ENCODE measurements at regions not wholly inside any gene's neighbourhood (a gene's known extent, or its start where the extent isn't known, plus 50 kb on each side); places are given as distances from the start of the nearest gene placed in this dataset.

GRCh38 chr16:79328402-79329165 is 272.0 kb downstream of the MAF start:
- H3K36me3 ChIP-seq (ENCODE audit: control insufficient read depth in 5 of 5, insufficient read depth in 5 of 5, low read length in 5 of 5): no peaks in the 10 kb centered on the region
- peaks cover 3 to 36% (median 35%) of the 10 kb centered on the region in 5 donors for H3K4me1 ChIP-seq (ENCODE audit: control insufficient read depth in 5 of 5, insufficient read depth in 5 of 5, low read length in 5 of 5)
- no peaks in the 10 kb centered on the region for H3K9me3 ChIP-seq (ENCODE audit: control insufficient read depth in 5 of 5, low read length in 5 of 5)
- no peaks in the 10 kb centered on the region for H3K27me3 ChIP-seq (ENCODE audit: control insufficient read depth in 5 of 5, insufficient read depth in 4 of 5, low read length in 5 of 5)
- peak overlapping the region in 1 of 5 donors; percentile 48 for H3K9ac ChIP-seq (ENCODE audit: low read length in 5 of 5)
- H3K27ac ChIP-seq (ENCODE audit: low read depth, low read length): no peak overlapping the region
- peak overlapping the region in 2 of 5 donors; percentile 33 to 45 for H3K4me3 ChIP-seq (ENCODE audit: low read depth in 1 of 5, low read length in 5 of 5)

DNA sequence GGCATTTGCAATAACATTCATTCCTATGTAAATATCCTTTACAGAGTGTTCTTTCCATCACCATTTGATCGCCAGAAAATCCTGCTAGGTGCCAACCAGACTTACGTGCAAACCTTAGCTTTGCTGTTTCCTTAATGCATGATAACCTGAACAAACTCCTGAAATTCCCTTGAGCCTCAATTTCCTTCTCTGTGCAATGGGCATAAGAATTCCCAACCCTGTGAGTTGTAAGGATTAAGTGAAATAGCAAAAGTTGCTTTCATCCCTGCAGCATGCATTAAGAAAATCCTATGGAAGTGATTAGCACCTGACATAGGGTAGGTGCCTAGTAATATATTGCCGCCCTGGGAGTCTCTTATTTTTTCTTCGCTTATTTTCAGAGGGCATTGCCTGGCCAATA is 272.7 kb downstream of the MAF start:
- H3K9me3 ChIP-seq (ENCODE audit: control insufficient read depth in 5 of 5, low read length in 5 of 5): no peaks in the 10 kb centered on the region

DNA sequence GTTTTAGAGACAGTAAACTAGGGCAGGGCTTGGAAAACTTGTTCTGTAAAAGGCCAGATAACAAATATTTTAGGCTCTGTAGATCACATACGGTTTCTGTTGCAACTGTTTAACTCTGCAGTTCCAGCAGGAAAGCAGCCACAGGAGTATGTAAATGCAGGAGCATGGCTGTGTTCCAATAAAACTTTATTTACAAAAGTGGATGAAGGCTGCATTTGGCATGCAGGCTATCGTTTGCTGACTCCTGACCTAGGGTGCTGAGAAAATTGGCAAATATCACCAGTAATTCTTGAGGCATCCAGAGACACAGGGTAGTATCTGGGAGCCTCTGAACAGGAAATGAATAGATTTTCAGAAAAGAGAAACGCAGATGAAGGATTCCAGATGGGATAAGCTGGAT is 274.0 kb downstream of the MAF start:
- Histone ChIP-seq H3K27ac (ENCODE audit: low read depth, low read length) (no peak overlapping the region), H3K4me3 (ENCODE audit: low read depth in 1 of 5, low read length in 5 of 5) (no peak overlapping the region), H3K27me3 (ENCODE audit: control insufficient read depth in 5 of 5, insufficient read depth in 4 of 5, low read length in 5 of 5) (no peaks in the 10 kb centered on the region), H3K4me1 (ENCODE audit: control insufficient read depth in 5 of 5, insufficient read depth in 5 of 5, low read length in 5 of 5) (peaks cover 3 to 36% (median 35%) of the 10 kb centered on the region in 5 donors), H3K9ac (ENCODE audit: low read length in 5 of 5) (no peak overlapping the region), H3K36me3 (ENCODE audit: control insufficient read depth in 5 of 5, insufficient read depth in 5 of 5, low read length in 5 of 5) (no peaks in the 10 kb centered on the region), H3K9me3 (ENCODE audit: control insufficient read depth in 5 of 5, low read length in 5 of 5) (no peaks in the 10 kb centered on the region)

More for the DNA sequence above, 272.7 kb downstream of the MAF start:
- no peak overlapping the region for H3K4me3 ChIP-seq (ENCODE audit: low read depth in 1 of 5, low read length in 5 of 5)
- no peaks in the 10 kb centered on the region for H3K36me3 ChIP-seq (ENCODE audit: control insufficient read depth in 5 of 5, insufficient read depth in 5 of 5, low read length in 5 of 5)
- no peak overlapping the region for H3K9ac ChIP-seq (ENCODE audit: low read length in 5 of 5)
- peaks cover 3 to 36% (median 35%) of the 10 kb centered on the region in 5 donors for H3K4me1 ChIP-seq (ENCODE audit: control insufficient read depth in 5 of 5, insufficient read depth in 5 of 5, low read length in 5 of 5)
- H3K27me3 ChIP-seq (ENCODE audit: control insufficient read depth in 5 of 5, insufficient read depth in 4 of 5, low read length in 5 of 5): no peaks in the 10 kb centered on the region
- H3K27ac ChIP-seq (ENCODE audit: low read depth, low read length): no peak overlapping the region

DNA sequence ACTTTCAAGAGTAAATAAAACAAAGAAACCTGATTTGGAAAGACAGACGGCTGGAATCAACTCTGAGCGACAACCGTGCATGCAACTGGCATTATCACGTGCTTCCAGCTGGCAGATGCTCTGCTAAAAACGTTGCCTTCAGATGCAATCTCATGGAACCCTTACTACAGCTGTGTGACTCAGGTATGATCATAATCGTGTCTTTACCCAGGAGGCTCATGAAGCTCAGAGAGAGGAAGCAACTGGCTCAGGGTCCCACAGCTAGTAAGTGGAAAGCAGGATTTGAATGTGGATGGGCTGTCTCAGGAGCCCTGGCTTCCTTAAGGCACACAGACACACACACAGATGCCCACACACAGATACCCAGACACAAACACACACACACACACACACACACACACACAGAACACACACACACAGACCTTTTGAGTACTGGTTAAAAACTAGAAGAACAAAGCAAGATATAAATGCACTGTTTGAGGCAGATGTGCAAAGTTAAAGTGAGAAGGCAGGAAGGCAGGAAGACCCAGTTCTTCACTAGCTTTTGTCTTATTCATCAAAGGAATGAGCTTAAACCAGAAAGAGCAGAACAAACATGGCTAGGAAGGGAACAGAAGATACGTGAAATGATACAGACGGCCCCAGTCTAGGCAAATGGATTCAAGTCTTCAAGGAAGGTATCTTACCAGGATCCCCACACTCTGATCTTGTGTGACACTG is 275.2 kb downstream of the MAF start:
- peaks cover 1 to 32% (median 25%) of the 10 kb centered on the region in 5 donors for H3K4me1 ChIP-seq (ENCODE audit: control insufficient read depth in 5 of 5, insufficient read depth in 5 of 5, low read length in 5 of 5)
- H3K9me3 ChIP-seq (ENCODE audit: control insufficient read depth in 5 of 5, low read length in 5 of 5): no peaks in the 10 kb centered on the region
- no peaks in the 10 kb centered on the region for H3K27me3 ChIP-seq (ENCODE audit: control insufficient read depth in 5 of 5, insufficient read depth in 4 of 5, low read length in 5 of 5)
- no peak overlapping the region for H3K9ac ChIP-seq (ENCODE audit: low read length in 5 of 5)
- no peak overlapping the region for H3K27ac ChIP-seq (ENCODE audit: low read depth, low read length)
- no peak overlapping the region for H3K4me3 ChIP-seq (ENCODE audit: low read depth in 1 of 5, low read length in 5 of 5)
- no peaks in the 10 kb centered on the region for H3K36me3 ChIP-seq (ENCODE audit: control insufficient read depth in 5 of 5, insufficient read depth in 5 of 5, low read length in 5 of 5)

- H3K27ac ChIP-seq (ENCODE audit: low read depth, low read length): no peak overlapping the region
- H3K9ac ChIP-seq (ENCODE audit: low read length in 5 of 5): no peak overlapping the region
- H3K36me3 ChIP-seq (ENCODE audit: control insufficient read depth in 5 of 5, insufficient read depth in 5 of 5, low read length in 5 of 5): no peaks in the 10 kb centered on the region
- no peak overlapping the region for H3K4me3 ChIP-seq (ENCODE audit: low read depth in 1 of 5, low read length in 5 of 5)
- H3K4me1 ChIP-seq (ENCODE audit: control insufficient read depth in 5 of 5, insufficient read depth in 5 of 5, low read length in 5 of 5): peaks cover 0 to 5% (median 0%) of the 10 kb centered on the region in 5 donors
- H3K9me3 ChIP-seq (ENCODE audit: control insufficient read depth in 5 of 5, low read length in 5 of 5): no peaks in the 10 kb centered on the region
- H3K27me3 ChIP-seq (ENCODE audit: control insufficient read depth in 5 of 5, insufficient read depth in 4 of 5, low read length in 5 of 5): peaks cover 0 to 4% (median 0%) of the 10 kb centered on the region in 5 donors
Measured at GRCh38 chr16:79320956-79321355, 279.6 kb downstream of the MAF start.

DNA sequence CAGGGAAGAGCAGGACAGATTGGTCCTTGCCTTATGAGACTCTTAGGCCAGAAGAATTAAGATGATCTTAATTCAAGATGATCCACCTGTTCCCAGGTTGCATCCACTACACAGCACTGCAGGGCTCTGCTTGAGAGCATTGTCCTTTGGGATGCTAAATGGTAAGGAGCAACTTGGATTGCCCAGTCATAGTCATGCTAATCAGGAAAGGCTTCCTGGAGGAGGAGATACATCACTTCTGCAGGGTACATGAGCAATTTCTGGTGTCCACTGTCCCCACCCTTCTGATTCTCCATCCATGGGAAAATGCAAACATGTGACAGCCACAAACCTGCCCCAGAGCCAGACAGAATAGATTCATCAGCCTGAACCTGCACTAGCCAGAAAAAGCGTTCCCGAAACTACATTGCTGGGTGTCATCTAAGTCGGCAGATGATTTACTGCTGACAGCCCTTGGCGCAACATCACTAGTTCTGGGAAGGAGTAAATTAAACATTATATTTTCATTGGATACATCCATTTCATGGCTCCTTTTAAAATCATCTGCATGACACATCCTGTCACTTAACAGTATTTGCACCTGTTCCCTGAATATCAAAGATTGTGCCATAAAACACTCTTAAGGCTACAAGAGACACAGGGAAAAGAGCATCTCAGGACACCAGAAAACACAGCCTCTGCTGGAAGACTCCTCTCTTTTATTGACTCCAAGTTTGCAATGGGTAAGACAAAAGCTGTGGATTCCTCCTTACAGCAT is 282.2 kb downstream of the MAF start:
- H3K27ac ChIP-seq (ENCODE audit: low read depth, low read length): no peak overlapping the region
- H3K4me1 ChIP-seq (ENCODE audit: control insufficient read depth in 5 of 5, insufficient read depth in 5 of 5, low read length in 5 of 5): peaks cover 0 to 5% (median 0%) of the 10 kb centered on the region in 5 donors
- H3K4me3 ChIP-seq (ENCODE audit: low read depth in 1 of 5, low read length in 5 of 5): no peak overlapping the region
- H3K9me3 ChIP-seq (ENCODE audit: control insufficient read depth in 5 of 5, low read length in 5 of 5): no peaks in the 10 kb centered on the region
- no peak overlapping the region for H3K9ac ChIP-seq (ENCODE audit: low read length in 5 of 5)
- H3K27me3 ChIP-seq (ENCODE audit: control insufficient read depth in 5 of 5, insufficient read depth in 4 of 5, low read length in 5 of 5): peaks cover 0 to 4% (median 0%) of the 10 kb centered on the region in 5 donors
- no peaks in the 10 kb centered on the region for H3K36me3 ChIP-seq (ENCODE audit: control insufficient read depth in 5 of 5, insufficient read depth in 5 of 5, low read length in 5 of 5)

DNA sequence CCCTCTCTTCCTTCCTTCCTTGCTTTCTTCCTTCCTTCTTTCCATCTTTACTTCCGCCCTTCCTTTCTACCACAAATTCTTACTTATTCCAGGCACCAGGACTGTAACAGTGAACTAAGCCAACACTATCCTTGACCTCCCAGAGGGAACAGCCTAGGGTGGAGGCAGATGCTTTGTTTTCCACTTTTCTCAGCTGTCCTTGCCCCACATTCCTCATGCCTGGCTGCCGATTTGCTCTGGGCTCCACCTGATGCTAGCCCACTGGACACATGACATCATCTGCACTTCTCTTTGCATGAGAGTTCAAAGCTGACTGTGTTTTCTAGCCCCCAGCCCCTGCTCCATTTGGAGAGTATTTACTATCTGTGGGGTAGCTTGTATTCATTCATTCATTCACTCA is 283.0 kb downstream of the MAF start:
- no peak overlapping the region for H3K27ac ChIP-seq (ENCODE audit: low read depth, low read length)
- no peaks in the 10 kb centered on the region for H3K9me3 ChIP-seq (ENCODE audit: control insufficient read depth in 5 of 5, low read length in 5 of 5)
- H3K36me3 ChIP-seq (ENCODE audit: control insufficient read depth in 5 of 5, insufficient read depth in 5 of 5, low read length in 5 of 5): no peaks in the 10 kb centered on the region
- no peak overlapping the region for H3K4me3 ChIP-seq (ENCODE audit: low read depth in 1 of 5, low read length in 5 of 5)
- peaks cover 0 to 5% (median 0%) of the 10 kb centered on the region in 5 donors for H3K4me1 ChIP-seq (ENCODE audit: control insufficient read depth in 5 of 5, insufficient read depth in 5 of 5, low read length in 5 of 5)
- H3K27me3 ChIP-seq (ENCODE audit: control insufficient read depth in 5 of 5, insufficient read depth in 4 of 5, low read length in 5 of 5): peaks cover 0 to 4% (median 0%) of the 10 kb centered on the region in 5 donors
- H3K9ac ChIP-seq (ENCODE audit: low read length in 5 of 5): no peak overlapping the region

GRCh38 chr16:79317026-79317425 is 283.5 kb downstream of the MAF start:
- Histone ChIP-seq H3K9ac (ENCODE audit: low read length in 5 of 5) (no peak overlapping the region), H3K9me3 (ENCODE audit: control insufficient read depth in 5 of 5, low read length in 5 of 5) (no peaks in the 10 kb centered on the region), H3K4me1 (ENCODE audit: control insufficient read depth in 5 of 5, insufficient read depth in 5 of 5, low read length in 5 of 5) (peaks cover 0 to 5% (median 0%) of the 10 kb centered on the region in 5 donors), H3K36me3 (ENCODE audit: control insufficient read depth in 5 of 5, insufficient read depth in 5 of 5, low read length in 5 of 5) (no peaks in the 10 kb centered on the region), H3K27ac (ENCODE audit: low read depth, low read length) (no peak overlapping the region), H3K4me3 (ENCODE audit: low read depth in 1 of 5, low read length in 5 of 5) (no peak overlapping the region), H3K27me3 (ENCODE audit: control insufficient read depth in 5 of 5, insufficient read depth in 4 of 5, low read length in 5 of 5) (peaks cover 0 to 4% (median 0%) of the 10 kb centered on the region in 5 donors)

DNA sequence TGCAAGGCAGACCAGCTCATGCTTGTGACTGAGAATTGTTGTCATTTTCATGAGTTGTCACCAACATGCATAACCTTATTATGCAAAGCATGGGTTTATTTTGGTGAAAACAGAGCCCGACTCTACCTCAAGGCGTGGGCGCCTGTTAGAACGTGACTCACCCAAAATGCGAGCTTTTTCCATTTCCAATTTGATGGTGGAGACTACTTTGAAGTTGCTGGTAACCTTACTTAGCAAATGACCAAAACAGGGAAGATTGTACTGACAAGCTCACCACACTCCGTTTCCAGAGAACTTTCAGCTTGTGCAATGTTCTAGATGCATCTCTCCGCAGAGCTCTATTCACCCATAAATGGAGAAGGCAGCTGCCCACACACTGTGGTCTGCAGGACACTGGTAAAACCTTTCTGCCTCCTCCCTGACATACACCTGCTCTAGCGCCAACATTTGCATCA is 284.5 kb downstream of the MAF start:
- no peak overlapping the region for H3K9ac ChIP-seq (ENCODE audit: low read length in 5 of 5)
- peaks cover 0 to 4% (median 0%) of the 10 kb centered on the region in 5 donors for H3K27me3 ChIP-seq (ENCODE audit: control insufficient read depth in 5 of 5, insufficient read depth in 4 of 5, low read length in 5 of 5)
- H3K4me1 ChIP-seq (ENCODE audit: control insufficient read depth in 5 of 5, insufficient read depth in 5 of 5, low read length in 5 of 5): peaks cover 0 to 5% (median 0%) of the 10 kb centered on the region in 5 donors
- no peak overlapping the region for H3K27ac ChIP-seq (ENCODE audit: low read depth, low read length)
- no peak overlapping the region for H3K4me3 ChIP-seq (ENCODE audit: low read depth in 1 of 5, low read length in 5 of 5)
- H3K36me3 ChIP-seq (ENCODE audit: control insufficient read depth in 5 of 5, insufficient read depth in 5 of 5, low read length in 5 of 5): no peaks in the 10 kb centered on the region
- H3K9me3 ChIP-seq (ENCODE audit: control insufficient read depth in 5 of 5, low read length in 5 of 5): no peaks in the 10 kb centered on the region

Data from subcutaneous abdominal adipose tissue (tissue), 5 donors.